H7 (cell line): ENCODE measurements at regions not wholly inside any gene's neighbourhood (a gene's known extent, or its start where the extent isn't known, plus 50 kb on each side); places are given as distances from the start of the nearest gene placed in this dataset.
"Not testable (repeated sequence)": the region's sequence is repeated elsewhere in the genome, so short reads cannot be mapped to it uniquely, and the experiment has no call there.

Source experiments
- DNase-seq: peaks from one replicate; pipeline ENCODE4 v3.0.0; 2012
- H3K27me3 ChIP-seq: 2 replicates; pipeline ENCODE4 v1.6.0; 2011; ENCODE audit warnings: mild to moderate bottlenecking, low read length; ENCODE audit not compliant: control insufficient read depth, insufficient read depth
- H3K36me3 ChIP-seq: replicated peaks from 2 replicates; pipeline ENCODE4 v1.5.1; 2011; ENCODE audit warnings: low read length; ENCODE audit not compliant: control insufficient read depth, insufficient read depth
- H3K4me3 ChIP-seq: 2 replicates; pipeline ENCODE4 v1.5.1; 2011; ENCODE audit warnings: low read depth, mild to moderate bottlenecking, control low read depth, low read length, moderate library complexity; ENCODE audit not compliant: insufficient read depth

DNA sequence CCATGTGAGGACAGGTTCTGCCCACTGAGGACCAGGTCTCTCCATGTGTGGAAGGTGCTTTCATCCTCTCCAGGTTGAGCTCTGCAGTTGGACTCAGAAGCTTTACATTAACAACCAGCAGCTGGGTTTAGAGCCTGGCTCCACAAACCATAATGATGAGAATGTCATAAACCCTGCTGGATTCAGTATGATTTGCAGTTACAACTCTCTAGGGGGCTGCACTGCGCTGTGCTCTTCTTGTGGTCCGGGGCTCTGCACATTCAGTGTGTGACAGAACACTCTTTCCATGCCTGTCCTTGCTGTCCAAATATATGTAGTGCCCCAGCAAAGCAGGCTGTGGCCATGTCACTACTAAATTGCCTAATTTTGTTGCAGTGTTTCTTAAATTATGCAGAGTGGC, 334.3 kb downstream of the ICE1 start:
- H3K4me3 ChIP-seq = no peak overlapping the region
- DNase-seq = no peak
- no peaks in the 10 kb centered on the region for H3K36me3 ChIP-seq
- H3K27me3 ChIP-seq = no peaks in the 10 kb centered on the region

DNA sequence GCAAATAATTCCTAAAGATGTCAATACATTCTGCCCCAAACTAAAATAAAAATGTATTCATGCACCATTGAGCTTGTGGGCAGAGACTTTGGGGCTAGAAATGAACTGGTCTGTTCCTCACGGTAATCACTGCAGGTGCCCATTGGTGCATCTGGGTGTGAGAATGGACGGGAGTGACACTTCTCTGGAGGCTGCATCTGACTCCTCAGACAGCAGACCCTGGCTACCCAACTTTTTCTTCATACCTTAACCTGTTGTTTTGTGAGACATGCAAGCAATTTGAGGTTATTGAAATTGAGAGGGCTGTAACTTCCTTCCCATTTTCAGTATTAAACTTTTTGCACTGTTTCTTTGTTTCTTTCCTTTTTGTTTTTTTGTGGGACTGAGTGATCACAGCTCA, 333.4 kb downstream of the ICE1 start:
- DNase-seq = no peak
- Histone ChIP-seq H3K36me3 (no peaks in the 10 kb centered on the region), H3K27me3 (no peaks in the 10 kb centered on the region), H3K4me3 (no peak overlapping the region)

DNA sequence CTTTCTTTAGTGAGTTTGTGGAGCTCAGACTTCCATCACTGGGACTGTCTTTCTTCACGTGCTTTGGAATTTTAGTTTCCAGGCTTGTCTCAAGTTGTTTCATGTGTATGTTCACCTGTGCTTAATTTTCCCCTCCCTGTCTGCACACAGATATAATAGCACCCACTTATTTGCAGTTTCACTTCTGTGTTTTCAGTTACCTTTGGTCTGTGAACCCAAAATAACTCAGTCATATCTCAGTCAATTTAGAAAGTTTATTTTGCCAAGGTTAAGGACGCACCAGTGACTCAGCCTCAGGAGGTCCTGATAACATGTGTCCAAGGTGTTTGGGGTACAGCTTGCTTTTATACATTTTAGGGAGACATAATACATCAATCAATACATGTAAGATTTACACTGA, 330.4 kb downstream of the ICE1 start:
- H3K27me3 ChIP-seq = no peaks in the 10 kb centered on the region
- H3K4me3 ChIP-seq = no peak overlapping the region
- no peaks in the 10 kb centered on the region for H3K36me3 ChIP-seq
- no peak for DNase-seq

DNA sequence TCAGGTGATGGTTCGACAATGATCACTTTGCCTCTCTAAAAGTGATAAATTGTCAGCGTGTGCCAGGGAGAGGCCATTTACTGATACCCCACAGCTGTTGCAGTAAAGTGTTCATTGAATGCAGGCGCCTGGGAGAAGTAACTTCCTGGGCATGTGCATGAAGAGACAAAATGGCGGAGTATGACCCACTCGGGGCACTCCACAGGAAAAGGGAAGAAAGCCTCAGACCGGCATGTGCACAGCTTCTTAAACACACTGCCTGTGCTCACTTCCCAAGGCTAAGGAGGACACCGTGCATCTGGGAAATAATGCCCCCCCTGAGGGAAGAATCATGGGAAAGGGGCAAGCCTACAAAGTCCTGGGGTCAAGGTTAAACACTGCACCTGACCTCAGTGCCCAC, 329.5 kb downstream of the ICE1 start:
- DNase-seq = no peak
- Histone ChIP-seq H3K4me3 (no peak overlapping the region), H3K27me3 (no peaks in the 10 kb centered on the region), H3K36me3 (no peaks in the 10 kb centered on the region)

DNA sequence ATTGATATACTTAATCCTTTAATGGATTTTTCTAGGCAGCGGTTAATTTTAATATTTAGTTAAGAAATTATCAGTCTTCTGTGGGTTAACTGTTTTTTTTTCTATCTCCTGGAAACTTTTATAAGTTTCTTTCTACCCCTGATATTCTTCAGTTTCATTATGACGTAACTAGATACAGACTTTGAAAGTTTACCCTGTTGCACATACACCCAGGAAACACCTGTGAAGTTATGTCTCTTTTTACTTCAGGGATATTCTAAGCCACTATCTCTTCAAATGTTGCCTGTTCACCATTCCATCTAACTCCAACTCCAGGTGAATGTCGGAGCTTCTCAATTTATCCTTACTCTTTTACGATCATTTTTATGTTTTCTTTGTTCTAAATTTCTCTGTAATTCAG, 329.0 kb downstream of the ICE1 start:
- no peak overlapping the region for H3K4me3 ChIP-seq
- H3K27me3 ChIP-seq = no peaks in the 10 kb centered on the region
- DNase-seq = no peak
- H3K36me3 ChIP-seq = no peaks in the 10 kb centered on the region

DNA sequence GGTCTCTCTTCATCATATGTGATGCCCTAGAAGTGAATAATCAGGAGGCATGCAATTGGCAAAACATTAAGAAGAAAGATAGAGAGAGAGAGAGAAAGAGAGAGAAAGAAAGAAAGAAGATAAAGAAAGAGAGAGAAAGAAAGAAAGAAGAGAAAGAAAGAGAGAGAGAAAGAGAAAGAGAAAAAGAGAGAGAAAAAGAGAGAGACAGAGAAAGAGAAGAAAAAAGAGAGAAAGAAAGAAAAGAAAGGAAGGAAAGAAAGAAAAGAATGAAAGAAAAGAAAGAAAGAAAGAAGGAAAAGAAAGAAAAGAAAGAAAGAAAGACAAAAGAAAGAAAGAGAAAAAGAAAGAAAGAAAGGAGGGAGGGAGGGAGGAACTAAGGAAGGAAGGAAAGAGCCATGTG, 318.9 kb downstream of the ICE1 start:
- no peak for DNase-seq
- Histone ChIP-seq H3K4me3 (no peak overlapping the region), H3K36me3 (no peaks in the 10 kb centered on the region), H3K27me3 (no peaks in the 10 kb centered on the region)

DNA sequence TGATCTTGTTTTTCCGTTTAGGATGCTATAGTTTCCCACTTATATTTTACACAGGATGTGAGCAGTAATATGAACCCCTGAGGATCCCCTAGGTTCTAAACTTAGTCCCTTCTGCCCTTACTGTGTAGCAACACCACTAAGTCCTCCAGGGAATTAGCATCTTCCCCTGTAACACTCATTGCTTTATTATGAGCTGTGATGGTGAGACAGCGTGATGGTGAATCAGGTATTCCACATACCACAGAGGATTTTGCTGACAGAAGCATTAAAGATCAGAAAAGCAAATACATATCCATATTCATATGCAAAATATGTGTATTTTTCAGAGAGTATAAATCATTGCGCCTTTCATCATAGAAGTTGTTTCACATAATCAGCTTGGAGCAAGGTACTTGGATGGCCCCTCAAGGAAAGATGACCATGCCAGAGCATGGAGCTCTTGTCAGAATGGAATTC, 317.0 kb downstream of the ICE1 start:
- DNase-seq = no peak
- H3K27me3 ChIP-seq = no peaks in the 10 kb centered on the region
- no peaks in the 10 kb centered on the region for H3K36me3 ChIP-seq
- H3K4me3 ChIP-seq = no peak overlapping the region

DNA sequence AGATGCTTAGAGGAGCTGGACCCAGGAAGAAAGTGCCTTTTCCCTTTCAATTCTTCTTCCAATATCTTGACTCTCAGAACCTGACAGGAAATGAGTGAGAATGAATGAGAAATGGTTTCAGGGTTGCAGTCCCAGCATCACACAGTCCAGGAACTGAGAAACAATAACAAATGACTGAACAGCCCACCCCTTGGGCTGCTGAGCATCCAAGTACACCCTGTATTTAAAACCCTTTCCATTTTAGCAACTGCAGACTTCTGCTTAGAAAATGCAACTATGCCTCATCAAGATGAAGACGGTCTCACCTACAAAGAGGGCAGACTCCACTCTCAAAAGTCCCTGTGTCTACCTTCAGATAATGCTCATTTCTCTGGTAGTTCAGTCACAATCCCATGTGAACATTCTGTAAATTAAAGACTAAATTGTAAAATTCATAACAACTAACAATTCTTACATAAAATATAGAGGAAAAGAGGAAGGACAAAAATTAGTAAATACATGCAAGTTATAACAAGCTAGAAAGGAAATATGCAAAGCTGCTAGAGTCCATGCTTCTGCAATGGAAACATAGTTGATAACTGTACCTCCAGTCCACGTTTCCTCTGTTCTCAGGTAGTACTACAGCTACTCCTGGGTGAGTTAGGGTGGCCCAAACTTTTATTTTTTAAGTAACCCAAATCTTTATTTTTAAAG, 316.5 kb downstream of the ICE1 start:
- Histone ChIP-seq H3K27me3 (no peaks in the 10 kb centered on the region), H3K36me3 (no peaks in the 10 kb centered on the region), H3K4me3 (no peak overlapping the region)
- no peak for DNase-seq

DNA sequence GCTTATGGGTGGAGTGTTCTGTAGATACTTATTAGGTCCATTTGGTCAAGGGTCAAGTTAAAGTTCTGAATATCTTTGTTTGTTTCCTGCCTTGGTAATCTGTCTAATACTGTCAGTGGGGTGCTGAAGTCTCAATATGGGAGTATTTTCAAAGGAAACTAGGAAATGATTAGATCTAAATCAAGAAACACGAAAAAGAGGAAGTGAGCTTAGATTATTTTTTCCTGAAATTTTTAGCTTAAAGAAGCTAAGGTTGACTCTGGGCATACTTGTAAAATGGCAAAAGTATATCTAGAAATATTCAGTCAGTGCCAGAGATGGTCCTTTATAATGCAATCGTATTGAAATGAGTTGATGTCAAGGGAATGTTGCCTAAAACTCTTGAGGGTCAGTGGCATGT, 313.5 kb downstream of the ICE1 start:
- no peak for DNase-seq

DNA sequence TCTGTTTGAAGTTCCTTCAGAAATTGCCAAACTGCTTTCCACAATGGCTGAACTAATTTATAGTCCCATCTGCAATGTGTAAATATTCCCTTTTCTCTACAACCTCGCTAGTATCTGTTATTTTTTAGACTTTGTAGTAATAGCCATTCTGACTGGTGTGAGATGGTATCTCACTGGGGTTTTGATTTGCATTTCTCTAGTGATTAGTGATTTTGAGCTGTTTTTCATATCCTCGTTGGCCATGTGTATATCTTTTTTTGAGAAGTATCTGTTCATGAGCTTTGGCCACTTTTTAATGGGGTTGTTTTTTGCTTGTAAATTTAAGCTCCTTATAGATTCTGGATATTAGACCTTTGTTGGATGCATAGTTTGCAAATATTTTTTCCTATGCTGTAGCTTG, 310.6 kb downstream of the ICE1 start:
- not testable (repeated sequence) for H3K4me3 ChIP-seq, H3K27me3 ChIP-seq, DNase-seq, H3K36me3 ChIP-seq

More for the DNA sequence above, 313.5 kb downstream of the ICE1 start:
- Histone ChIP-seq H3K27me3 (no peaks in the 10 kb centered on the region), H3K36me3 (no peaks in the 10 kb centered on the region), H3K4me3 (no peak overlapping the region)

DNA sequence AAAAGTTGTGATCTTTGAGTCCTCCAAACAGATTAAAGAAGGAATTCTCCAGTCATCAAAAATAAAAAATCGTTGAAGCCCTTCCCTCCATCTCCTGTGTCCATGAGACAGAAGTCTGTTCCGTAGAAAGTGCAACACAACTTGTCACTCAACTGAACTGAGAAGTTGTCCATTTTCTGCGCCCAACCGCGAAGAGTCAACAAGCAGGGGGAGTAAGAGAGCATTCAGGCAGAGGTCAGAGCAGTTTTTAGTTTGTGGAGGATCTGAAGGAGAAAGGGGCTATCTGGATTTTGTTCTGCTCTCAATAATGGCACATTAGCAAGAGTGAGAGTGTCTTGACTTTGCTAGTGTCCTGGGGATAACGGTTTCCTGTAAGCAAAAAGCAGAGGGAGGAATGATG, 303.9 kb downstream of the ICE1 start:
- H3K36me3 ChIP-seq = no peaks in the 10 kb centered on the region
- no peak overlapping the region for H3K4me3 ChIP-seq
- DNase-seq = peak; percentile 10
- H3K27me3 ChIP-seq = no peaks in the 10 kb centered on the region

DNA sequence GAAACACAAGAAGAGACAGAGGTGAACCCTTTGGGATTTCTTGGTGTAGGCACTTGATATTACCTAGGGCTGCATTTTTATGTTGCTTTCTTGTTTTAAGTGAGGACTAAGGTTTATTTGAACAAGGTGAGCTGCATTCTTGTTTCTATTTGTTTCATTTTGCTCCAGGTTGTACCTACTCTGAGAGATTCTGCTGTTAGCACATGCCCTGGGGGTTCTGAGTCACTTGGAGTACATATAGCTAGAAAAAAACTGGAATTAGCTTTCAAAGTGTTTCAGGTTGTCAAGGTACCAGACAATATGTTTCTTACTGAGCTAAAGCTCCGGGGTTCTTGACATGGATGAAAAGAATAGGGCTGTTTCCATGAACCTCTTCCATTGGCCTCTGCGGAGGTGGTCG, 299.4 kb downstream of the ICE1 start:
- no peak for DNase-seq
- Histone ChIP-seq H3K4me3 (no peak overlapping the region), H3K27me3 (no peaks in the 10 kb centered on the region), H3K36me3 (no peaks in the 10 kb centered on the region)

DNA sequence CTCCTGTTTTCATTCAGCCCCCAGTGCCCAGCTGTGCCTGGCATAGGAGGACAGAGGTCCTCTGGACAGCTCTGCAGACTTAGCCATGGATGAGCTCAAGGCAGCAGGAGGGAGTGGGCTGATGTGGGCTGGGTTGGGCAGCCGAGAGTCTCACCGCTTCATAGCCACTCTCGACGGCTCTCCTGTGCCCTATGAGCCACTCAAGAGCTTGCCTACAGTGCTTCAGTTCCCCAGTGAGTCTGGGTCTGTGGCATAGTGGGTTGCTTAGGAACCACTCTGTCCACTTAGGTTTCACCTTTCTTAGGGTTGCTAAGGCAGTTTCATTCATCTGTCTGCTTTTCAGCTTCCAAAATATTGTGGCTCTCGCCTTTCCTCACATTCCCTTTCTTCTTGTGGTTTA, 296.8 kb downstream of the ICE1 start:
- H3K36me3 ChIP-seq = no peaks in the 10 kb centered on the region
- DNase-seq = no peak
- no peak overlapping the region for H3K4me3 ChIP-seq
- no peaks in the 10 kb centered on the region for H3K27me3 ChIP-seq

DNA sequence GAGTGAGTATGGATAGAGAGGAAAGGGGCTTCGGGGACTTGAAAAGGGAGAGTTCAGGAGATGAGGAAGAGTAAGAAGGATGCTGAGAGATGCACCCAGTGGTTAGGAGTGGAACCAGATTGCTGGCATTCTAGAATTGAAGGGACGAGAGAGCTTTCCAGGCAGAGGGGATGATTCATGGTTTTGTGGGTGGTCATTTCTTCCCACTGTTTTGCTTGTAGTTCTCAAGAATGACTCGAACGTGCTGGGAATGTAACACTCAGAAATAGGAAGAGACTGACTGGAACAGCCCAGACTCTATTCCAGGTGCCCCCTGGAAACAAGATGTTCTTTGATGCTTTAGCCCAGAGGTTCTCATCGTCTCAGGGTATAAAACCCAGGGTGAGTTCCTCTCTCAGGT, 294.2 kb downstream of the ICE1 start:
- no peaks in the 10 kb centered on the region for H3K36me3 ChIP-seq
- DNase-seq = no peak
- H3K27me3 ChIP-seq = no peaks in the 10 kb centered on the region
- H3K4me3 ChIP-seq = no peak overlapping the region

DNA sequence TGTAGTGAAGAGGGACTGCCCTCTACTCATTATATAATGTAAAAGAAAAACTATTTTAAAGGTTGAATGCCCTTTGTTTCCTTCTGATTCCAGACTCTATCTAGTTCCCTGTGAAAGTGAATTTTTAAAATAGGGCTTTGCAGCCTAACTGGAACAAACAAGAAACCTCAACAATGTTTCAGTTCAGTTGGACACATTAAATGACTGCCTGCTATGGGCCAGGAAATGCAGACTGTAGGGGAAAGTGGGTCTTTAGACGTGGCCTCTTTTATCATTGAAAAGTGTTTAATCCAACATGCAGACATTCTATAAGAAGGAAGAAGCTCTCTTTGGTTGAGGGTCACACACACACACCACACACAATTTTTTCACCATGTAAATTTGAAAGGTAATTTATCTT, 289.1 kb downstream of the ICE1 start:
- Histone ChIP-seq H3K4me3 (no peak overlapping the region), H3K27me3 (no peaks in the 10 kb centered on the region), H3K36me3 (no peaks in the 10 kb centered on the region)
- no peak for DNase-seq

DNA sequence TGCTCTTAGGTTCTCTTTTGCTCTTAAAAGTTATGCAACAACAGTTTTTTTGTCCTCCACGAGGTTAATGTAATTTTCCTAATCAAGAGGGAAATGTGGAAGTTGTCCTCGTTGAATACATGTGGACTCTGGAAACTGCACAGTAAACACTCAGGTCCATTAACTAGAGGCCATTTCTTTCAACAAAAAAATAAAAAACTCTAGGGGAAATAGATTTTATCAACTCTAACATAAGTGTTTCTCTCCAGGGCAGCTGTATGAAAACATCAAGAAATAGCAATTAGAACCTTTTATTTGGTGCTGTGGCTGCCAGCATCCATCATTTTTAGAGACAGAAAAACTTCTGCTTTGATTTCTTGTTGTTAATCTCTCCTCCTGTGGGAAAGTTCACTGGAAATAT, 288.6 kb downstream of the ICE1 start:
- no peak for DNase-seq
- Histone ChIP-seq H3K27me3 (no peaks in the 10 kb centered on the region), H3K4me3 (no peak overlapping the region), H3K36me3 (no peaks in the 10 kb centered on the region)
